Left forelimb (tissue), 1 donor: ENCODE measurements at regions not wholly inside any gene's neighbourhood (a gene's known extent, or its start where the extent isn't known, plus 50 kb on each side); places are given as distances from the start of the nearest gene placed in this dataset.

Experiments used
- DNase-seq: peaks from one replicate; pipeline ENCODE4 v3.0.0-alpha.2; 2018; ENCODE audit warnings: low spot score

GRCh38 chr20:50376888-50377459, 133.2 kb upstream of the PTPN1 start:
- DNase-seq, result no peak

DNA sequence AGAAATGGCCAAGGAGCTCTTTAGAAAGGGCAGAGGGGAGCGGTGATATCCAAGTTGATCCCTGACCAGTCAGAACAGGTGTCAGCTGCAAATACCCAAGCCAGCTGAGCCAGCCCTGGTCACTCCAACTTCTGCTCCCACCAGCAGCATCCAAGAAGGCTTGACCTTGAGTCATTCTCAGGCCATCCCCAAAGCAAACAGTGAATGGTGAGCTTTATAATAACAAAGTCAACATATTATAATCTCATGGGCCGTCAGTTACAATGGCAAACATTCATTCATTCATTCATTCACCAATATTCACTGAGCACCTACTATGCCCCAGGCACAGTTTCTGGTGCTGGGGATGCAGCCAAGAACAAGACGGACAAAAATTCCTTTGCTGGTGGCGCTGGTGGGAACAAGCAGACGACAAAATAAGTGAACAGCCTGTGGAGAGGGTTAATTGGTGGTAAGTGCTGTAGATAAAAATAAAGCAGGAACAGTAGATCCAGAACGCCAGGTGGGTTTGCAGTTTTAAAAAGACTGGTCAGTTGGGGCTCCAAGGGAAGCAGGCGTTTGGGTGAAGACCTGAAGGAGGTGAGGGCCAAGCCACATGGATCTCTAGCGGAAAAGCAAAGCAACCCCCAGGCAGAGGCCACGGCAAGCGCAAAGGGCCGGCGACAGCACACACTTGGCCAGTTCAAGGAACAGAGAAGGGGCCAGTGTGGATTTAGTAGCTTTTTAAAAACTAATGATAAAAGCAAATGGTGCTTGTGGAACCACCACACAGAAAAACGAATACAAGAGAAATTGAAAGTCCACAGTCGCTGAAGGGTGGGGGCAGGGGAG, 131.8 kb upstream of the PTPN1 start:
- DNase-seq, result no peak

GRCh38 chr20:50379049-50379990, 130.9 kb upstream of the PTPN1 start:
- peak; percentile 73 for DNase-seq

GRCh38 chr20:50379991-50380696, 130.0 kb upstream of the PTPN1 start:
- no peak for DNase-seq

GRCh38 chr20:50380697-50381040, 129.5 kb upstream of the PTPN1 start:
- DNase-seq, result no peak

- no peak for DNase-seq
Observed at GRCh38 chr20:50381075-50381732, 129.0 kb upstream of the PTPN1 start.

- DNase-seq, result no peak
Observed at GRCh38 chr20:50381771-50382593, 128.2 kb upstream of the PTPN1 start.

- DNase-seq, result no peak
Observed at GRCh38 chr20:50385733-50386640, 124.2 kb upstream of the PTPN1 start.

GRCh38 chr20:50386641-50386960, 123.6 kb upstream of the PTPN1 start:
- no peak for DNase-seq

- no peak for DNase-seq
Observed at GRCh38 chr20:50387218-50387995, 122.8 kb upstream of the PTPN1 start.

DNA sequence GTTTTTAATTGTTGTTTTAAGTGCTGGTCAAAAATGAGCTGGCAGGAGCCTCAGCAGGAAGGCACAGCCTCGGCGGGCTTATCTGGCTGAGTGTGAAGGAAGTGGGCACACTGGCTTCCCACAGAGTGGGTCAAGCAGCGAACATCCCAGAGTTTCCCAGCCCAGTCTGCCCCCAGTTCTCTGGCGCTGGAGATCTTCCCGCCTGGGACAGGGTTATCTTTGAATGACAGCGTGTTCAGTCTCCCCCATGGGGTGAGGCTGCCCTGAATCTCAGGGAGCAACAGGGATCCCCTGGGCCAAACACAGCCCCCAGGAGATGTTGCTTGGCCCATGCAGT, 122.2 kb upstream of the PTPN1 start:
- DNase-seq, result no peak

DNA sequence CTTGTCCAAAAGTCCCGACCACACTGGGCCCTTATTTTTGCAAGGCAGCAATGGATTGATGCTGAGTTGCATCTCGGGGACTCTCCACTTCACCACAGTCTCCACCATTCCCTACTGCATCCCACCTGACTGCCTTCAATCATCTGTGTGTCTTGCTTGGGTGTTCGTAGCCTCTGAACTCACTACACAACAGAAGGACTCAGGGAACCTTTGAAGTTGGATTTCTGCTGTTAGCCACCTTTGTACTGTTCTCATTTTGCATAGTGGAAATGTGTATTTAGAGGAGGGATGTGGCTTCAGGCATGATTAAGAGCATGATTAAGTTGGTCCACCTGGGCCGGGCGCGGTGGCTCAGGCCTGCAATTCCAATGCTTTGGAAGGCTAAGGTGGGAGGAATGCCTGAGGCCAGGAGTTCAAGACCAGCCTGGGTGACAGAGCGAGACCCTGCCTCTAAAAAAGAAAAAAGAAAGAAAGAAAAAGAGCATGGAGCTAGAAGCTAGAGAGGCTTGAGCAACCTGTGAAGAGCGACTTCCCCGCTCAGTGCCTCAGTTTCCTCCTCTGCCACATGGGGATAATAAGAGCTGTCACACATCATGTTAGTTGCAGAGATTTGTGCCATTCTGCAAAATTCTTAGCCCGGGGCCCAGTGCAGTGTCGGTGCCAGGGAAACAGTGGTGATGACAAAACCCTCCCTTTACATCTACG, 121.3 kb upstream of the PTPN1 start:
- DNase-seq, result no peak

DNA sequence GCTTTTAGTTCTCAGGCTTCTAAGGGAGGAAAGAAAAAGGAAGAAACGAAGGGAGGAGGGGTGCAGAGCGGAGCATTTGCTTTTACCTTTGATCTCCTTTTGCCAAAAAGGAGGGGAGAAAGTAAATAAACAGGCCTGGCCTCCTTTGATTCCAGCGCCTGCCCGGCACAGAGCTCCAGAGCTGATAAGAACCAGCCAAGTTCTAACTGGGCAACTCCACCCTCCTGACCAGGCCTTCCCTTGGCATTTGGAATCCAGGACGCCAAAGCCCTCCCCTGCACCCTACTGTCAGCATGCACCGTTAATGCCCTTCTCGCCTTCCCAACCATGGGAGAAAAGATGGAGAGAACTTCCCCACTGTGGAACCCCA, 120.8 kb upstream of the PTPN1 start:
- no peak for DNase-seq

- no peak for DNase-seq
Observed at GRCh38 chr20:50389808-50390684, 120.1 kb upstream of the PTPN1 start.

- DNase-seq, result no peak
Observed at GRCh38 chr20:50390685-50391443, 119.3 kb upstream of the PTPN1 start.

GRCh38 chr20:50391444-50392137, 118.6 kb upstream of the PTPN1 start:
- no peak for DNase-seq
